PFSK-1 (cell line): ENCODE measurements at regions not wholly inside any gene's neighbourhood (a gene's known extent, or its start where the extent isn't known, plus 50 kb on each side); places are given as distances from the start of the nearest gene placed in this dataset.

ENCODE experiments used
- FOXP2 ChIP-seq: optimal IDR thresholded peaks from 2 replicates; pipeline ENCODE3; 2011; ENCODE audit warnings: borderline replicate concordance, control low read depth, inconsistent platforms; ENCODE audit not compliant: insufficient read depth; ENCODE audit errors: extremely low read length, extremely low read depth
- POLR2AphosphoS5 ChIP-seq: IDR thresholded peaks from 2 replicates; pipeline ENCODE4 v1.6.1; 2012; ENCODE audit warnings: low read depth, mild to moderate bottlenecking, control low read depth, low read length, moderate library complexity
- REST ChIP-seq, 2 experiments: IDR thresholded peaks; 2 replicates each; pipeline versions ENCODE4 v1.6.1 to v1.8.0; 2011 to 2012; ENCODE audit warnings: low read depth in 2 of 2, low read length in 2 of 2, control low read depth in 1 of 2, inconsistent platforms in 1 of 2, mild to moderate bottlenecking in 1 of 2, moderate library complexity in 1 of 2; ENCODE audit not compliant: insufficient read depth in 1 of 2
- SIN3A ChIP-seq: IDR thresholded peaks from 2 replicates; pipeline ENCODE4 v1.6.1; 2012; ENCODE audit warnings: mild to moderate bottlenecking, low read length, moderate library complexity, borderline replicate concordance; ENCODE audit not compliant: insufficient read depth
- TAF1 ChIP-seq: IDR thresholded peaks from 2 replicates; pipeline ENCODE4 v1.6.1; 2012; ENCODE audit warnings: low read length, control low read depth, borderline replicate concordance; ENCODE audit not compliant: insufficient read depth

DNA sequence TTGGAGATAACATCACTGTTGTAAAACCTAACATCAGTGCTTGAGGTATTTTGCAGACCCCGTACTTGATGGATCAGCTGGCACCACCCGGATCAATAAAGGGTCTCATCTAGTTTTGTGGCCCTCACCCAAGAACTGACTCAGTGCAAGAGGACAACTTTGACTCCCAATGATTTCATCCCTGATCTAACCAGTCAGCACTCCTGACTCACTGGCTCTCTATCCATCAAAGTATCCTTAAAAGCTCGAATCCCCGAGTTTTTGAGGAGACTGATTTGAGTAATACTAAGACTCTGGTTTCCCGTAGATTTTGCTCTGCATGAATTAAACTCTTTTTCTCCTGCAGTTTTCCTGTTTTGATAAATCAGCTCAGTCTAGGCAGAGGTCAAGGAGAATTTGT is 2498.1 kb downstream of the PCDH7 start:
- no peak for TF ChIP-seq FOXP2
- no peak for TF ChIP-seq SIN3A
- no peak for TF ChIP-seq TAF1
- no peak for TF ChIP-seq REST (IDR thresholded peaks at IDR 0.05; ENCODE audit: insufficient read depth in 1 of 2, low read depth in 2 of 2, low read length in 2 of 2)
- TF ChIP-seq POLR2AphosphoS5: no peak

DNA sequence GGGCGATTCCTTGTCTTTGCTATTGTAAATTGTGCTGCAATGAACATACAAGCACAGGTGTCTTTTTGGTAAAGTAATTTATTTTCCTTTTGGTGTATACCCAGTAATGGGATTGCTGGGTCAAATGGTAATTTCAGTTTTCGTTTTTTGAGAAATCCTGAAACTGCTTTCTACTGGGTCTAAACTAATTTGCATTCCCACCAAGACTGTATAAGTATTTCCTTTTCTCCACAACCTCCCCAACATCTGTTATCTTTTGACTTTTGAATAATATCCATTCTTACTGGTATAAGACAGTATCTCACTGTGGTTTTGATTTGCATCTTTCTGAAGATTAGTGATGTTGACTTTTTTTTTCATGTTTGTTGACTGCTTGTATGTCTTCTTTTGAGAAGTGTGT is 2506.0 kb downstream of the PCDH7 start:
- TF ChIP-seq REST (IDR thresholded peaks at IDR 0.05; ENCODE audit: insufficient read depth in 1 of 2, low read depth in 2 of 2, low read length in 2 of 2) (no peak), SIN3A (no peak), TAF1 (no peak), FOXP2 (no peak), POLR2AphosphoS5 (no peak)

GRCh38 chr4:33226783-33227182 is 2506.6 kb downstream of the PCDH7 start:
- TF ChIP-seq REST (IDR thresholded peaks at IDR 0.05; ENCODE audit: insufficient read depth in 1 of 2, low read depth in 2 of 2, low read length in 2 of 2) (no peak), SIN3A (no peak), TAF1 (no peak), FOXP2 (no peak), POLR2AphosphoS5 (no peak)

DNA sequence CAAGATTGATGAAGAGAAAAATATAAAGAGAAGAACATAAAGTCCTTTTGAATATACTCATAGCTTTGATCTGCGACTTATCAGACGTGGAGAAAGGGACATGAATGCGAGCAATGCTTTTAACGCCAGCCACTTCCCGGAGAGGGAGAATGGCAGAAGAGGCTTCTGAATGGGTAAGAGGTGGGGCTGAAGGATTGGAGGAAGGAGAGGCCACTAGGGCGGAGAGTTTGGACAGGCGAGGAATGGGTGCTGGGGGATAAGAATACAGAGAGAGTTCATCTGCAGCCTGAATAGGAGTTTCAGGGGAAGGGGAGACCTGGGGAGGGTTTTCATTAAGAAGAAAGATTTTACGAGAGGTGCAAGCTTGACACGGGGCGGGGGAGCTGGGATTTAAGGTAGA is 2534.9 kb downstream of the PCDH7 start:
- TF ChIP-seq POLR2AphosphoS5: no peak
- no peak for TF ChIP-seq SIN3A
- no peak for TF ChIP-seq TAF1
- TF ChIP-seq FOXP2: no peak
- TF ChIP-seq REST (IDR thresholded peaks at IDR 0.05; ENCODE audit: insufficient read depth in 1 of 2, low read depth in 2 of 2, low read length in 2 of 2): no peak

DNA sequence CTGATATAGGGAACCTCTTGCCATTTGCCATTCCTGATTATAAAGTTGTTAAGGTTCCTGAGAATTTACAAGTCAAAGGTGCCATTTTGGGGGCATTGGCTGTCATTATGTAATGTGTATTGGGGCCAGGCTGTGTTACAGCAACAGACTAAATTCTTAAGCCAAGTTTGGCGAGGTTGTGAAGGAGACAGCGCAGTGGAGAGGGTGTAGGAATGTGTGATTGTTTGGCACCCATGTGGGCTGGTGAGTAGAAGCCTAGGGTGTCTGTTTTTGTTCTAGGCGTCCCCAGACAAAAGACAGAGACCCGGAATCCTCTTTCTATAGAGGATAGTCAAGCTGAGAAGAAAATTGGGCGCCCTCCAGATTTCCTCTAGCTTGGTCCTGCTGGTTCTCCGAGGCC is 2535.3 kb downstream of the PCDH7 start:
- TF ChIP-seq REST (IDR thresholded peaks at IDR 0.05; ENCODE audit: insufficient read depth in 1 of 2, low read depth in 2 of 2, low read length in 2 of 2): no peak
- TF ChIP-seq FOXP2: no peak
- no peak for TF ChIP-seq SIN3A
- TF ChIP-seq TAF1: no peak
- no peak for TF ChIP-seq POLR2AphosphoS5
